ENCODE measurements at regions not wholly inside any gene's neighbourhood (a gene's known extent, or its start where the extent isn't known, plus 50 kb on each side); places are given as distances from the start of the nearest gene placed in this dataset.

- TF ChIP-seq CTCF (conservative IDR thresholded peaks at IDR 0.05; ENCODE audit: low read depth, low read length) (no peak), USF2 (IDR thresholded peaks at IDR 0.05; ENCODE audit: low read depth, low read length) (no peak), SMC3 (IDR thresholded peaks at IDR 0.05; ENCODE audit: low read depth, low read length) (no peak), POLR2A (IDR thresholded peaks at IDR 0.05; ENCODE audit: low read depth, low read length) (no peak), RCOR1 (IDR thresholded peaks at IDR 0.05; ENCODE audit: insufficient replicate concordance, low read length) (no peak), RFX5 (IDR thresholded peaks at IDR 0.05; ENCODE audit: low read depth, low read length) (no peak), CHD1 (IDR thresholded peaks at IDR 0.05; ENCODE audit: low read depth, low read length) (no peak), NFE2L2 (IDR thresholded peaks at IDR 0.05; ENCODE audit: low read depth, low read length) (no peak), MXI1 (IDR thresholded peaks at IDR 0.05; ENCODE audit: borderline replicate concordance, low read depth, low read length) (no peak), RAD21 (IDR thresholded peaks at IDR 0.05; ENCODE audit: low read length) (no peak), MAZ (IDR thresholded peaks at IDR 0.05; ENCODE audit: borderline replicate concordance, low read depth, low read length) (no peak), BHLHE40 (IDR thresholded peaks at IDR 0.05; ENCODE audit: low read depth, low read length) (no peak), CEBPB (IDR thresholded peaks at IDR 0.05; ENCODE audit: low read depth, low read length) (no peak)
These were observed 379.5 kb downstream of the GLRX3 start for GRCh38 chr10:130515670-130516069.
